ENCODE measurements at regions not wholly inside any gene's neighbourhood (a gene's known extent, or its start where the extent isn't known, plus 50 kb on each side); places are given as distances from the start of the nearest gene placed in this dataset.

DNA sequence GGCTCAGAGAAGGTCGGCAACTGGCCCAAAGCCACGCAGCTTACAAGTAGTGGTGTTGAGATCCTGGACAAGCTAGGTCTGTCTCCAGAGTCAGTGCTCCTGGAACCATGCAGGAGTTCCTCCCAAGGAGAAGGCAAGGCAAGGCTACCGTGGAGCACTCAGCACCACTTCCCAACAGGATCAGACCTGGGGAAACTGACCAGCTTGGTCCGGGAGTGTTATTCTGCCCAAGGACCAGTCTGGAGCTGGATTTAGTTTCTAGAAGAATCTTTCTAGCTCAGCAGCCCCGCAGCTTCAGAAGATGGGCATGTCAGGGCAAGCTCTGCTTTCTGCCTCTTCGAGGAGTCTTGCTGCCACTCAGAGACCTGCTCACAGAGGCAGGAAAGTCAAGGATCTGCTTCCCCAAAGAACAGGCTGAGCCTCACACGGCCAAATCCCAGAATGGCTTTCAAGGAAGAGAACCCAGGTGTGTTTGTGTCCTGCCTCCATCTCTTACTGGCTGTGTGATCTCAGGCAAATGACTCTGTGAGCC lies 302.8 kb downstream of the MATN1 start:
- TF ChIP-seq, protein P1, sequence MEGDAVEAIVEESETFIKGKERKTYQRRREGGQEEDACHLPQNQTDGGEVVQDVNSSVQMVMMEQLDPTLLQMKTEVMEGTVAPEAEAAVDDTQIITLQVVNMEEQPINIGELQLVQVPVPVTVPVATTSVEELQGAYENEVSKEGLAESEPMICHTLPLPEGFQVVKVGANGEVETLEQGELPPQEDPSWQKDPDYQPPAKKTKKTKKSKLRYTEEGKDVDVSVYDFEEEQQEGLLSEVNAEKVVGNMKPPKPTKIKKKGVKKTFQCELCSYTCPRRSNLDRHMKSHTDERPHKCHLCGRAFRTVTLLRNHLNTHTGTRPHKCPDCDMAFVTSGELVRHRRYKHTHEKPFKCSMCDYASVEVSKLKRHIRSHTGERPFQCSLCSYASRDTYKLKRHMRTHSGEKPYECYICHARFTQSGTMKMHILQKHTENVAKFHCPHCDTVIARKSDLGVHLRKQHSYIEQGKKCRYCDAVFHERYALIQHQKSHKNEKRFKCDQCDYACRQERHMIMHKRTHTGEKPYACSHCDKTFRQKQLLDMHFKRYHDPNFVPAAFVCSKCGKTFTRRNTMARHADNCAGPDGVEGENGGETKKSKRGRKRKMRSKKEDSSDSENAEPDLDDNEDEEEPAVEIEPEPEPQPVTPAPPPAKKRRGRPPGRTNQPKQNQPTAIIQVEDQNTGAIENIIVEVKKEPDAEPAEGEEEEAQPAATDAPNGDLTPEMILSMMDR (IDR thresholded peaks at IDR 0.05; ENCODE audit: low read depth, low read length, missing control alignments) = no peak
- in situ Hi-C loops (cut with HindIII; ENCODE audit: low sequenced_read_pairs) = no loop called here
- no peak overlapping the region for H3K4me3 ChIP-seq (ENCODE audit: low read depth, low read length)
- DNase-seq (ENCODE audit: low read depth) = no peak

DNA sequence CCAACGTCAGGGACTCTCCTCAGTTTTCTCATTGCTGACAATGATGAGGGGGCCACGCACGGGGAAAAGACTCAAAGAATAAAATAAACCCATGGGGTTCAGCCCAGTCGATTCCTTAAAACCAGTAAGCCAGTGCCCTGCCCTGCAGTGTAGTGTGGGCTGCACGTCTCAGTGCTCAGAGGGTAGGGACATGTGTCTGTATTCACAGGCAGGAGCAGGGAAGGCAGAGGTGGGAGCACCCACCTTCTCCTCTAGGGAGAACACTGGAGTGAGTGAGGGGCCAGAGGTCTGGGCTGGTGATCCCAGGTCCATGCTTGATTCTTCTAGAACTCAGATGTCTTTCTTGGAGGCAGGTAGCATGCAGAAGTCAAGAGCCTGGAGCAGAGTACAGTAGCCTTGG lies 303.6 kb downstream of the MATN1 start:
- TF ChIP-seq, protein P1 (IDR thresholded peaks at IDR 0.05; ENCODE audit: low read depth, low read length, missing control alignments) = no peak
- in situ Hi-C loops (cut with HindIII; ENCODE audit: low sequenced_read_pairs) = no loop called here

DNA sequence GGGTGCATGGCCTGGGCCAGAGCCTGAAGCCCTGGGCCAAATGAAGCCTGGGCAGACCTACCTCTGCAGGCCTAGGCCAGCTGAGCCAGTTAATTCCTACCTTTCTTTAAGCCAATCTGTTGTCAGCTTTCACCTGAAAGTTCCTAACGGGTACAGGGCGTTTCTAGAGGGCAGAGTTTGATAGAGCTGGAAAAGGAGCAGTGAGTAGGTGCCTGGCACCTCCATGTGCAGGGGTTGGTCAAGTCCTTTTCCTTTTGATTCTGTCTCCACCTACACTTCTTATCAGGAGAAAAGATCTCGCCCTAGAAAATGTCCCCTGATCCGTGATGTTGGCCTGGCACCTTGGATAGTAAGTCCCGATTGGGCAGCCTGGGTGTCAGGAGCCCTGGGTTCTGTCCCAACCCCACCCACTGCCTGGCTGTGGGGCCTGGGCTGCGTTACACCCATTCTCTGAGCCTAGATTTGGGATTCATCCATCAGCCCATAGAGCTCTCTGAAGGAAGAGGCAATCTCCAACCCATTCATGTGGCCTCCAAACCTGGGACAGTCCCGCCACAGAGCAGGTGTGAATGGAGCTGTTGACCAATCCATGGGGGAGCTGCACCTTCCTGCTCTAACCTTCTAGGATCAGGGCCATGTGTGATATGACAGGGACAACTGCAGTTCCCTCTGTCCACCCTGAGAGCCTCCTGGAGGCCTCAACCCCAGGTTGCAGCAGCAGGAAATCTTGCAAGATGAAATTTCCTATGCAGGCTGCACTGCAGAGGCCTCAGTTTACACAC lies 304.3 kb downstream of the MATN1 start:
- no peak overlapping the region for H3K4me3 ChIP-seq (ENCODE audit: low read depth, low read length)
- TF ChIP-seq, protein P1 (IDR thresholded peaks at IDR 0.05; ENCODE audit: low read depth, low read length, missing control alignments) = no peak
- in situ Hi-C loops (cut with HindIII; ENCODE audit: low sequenced_read_pairs) = no loop called here
- no peak for DNase-seq (ENCODE audit: low read depth)

More for the DNA sequence above, 303.6 kb downstream of the MATN1 start:
- H3K4me3 ChIP-seq (ENCODE audit: low read depth, low read length) = no peak overlapping the region
- DNase-seq (ENCODE audit: low read depth) = no peak

DNA sequence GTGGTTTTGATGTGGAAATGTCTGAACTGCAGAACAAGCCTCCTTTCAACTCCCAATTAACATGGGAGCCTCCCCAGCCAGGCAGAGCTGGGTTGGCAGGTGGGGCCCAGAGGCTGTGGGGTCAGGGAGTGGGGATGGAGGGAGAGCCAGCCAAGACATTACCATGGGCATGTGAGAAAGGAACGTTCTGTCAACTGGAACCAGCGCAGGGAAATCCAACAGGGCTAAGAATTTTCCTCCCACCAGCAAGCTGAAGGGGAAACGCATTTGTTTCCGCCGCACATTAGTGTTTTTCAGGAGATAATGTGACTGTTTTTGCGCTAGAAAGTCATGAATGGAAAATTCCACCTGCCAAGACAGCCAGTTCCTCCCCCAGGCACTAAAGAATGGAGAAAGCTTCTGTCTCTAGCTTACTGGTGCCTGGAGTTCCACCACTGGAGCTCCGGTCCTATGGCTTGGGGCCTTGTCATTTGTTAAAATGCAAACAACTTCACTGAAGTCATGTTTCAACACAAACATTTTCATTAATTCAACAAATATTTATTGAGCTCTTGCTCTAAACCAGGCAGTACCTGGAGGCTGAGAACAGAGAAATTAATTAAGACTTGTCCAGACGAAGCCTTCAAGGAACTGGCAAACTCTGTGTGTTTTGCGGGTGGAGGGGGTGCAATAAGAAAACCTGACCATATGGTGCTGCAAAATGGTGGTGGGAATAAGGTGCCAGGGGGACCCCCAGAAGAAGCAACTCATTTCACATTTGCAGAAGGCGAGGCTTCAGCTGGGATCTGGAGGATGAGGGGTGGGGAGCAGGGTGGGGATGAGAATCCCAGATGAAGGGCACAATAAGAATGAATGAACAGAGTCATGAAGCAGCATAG lies 305.1 kb downstream of the MATN1 start:
- in situ Hi-C loops (cut with HindIII; ENCODE audit: low sequenced_read_pairs) = no loop called here
- no peak overlapping the region for H3K4me3 ChIP-seq (ENCODE audit: low read depth, low read length)
- DNase-seq (ENCODE audit: low read depth) = no peak
- TF ChIP-seq, protein P1 (IDR thresholded peaks at IDR 0.05; ENCODE audit: low read depth, low read length, missing control alignments) = no peak

DNA sequence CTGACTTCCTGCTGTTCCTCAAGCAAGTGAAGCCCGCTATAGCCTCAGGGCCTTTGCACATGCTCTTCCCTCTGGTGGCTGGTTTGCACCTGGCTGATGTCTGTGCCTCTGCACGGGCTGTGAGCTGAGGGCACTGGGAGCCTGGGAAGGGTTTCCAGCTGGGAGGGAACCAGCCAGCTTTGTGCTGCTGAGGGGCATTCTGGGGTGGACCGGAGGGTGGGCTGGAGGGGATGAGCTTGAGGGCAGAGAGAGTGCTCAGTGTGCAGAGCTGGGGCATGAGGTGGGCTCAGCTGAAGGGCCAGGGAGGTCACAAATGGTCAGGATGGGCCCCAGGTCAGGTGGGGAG lies 305.7 kb downstream of the MATN1 start:
- no peak for DNase-seq (ENCODE audit: low read depth)
- in situ Hi-C loops (cut with HindIII; ENCODE audit: low sequenced_read_pairs) = no loop called here

More for the DNA sequence above, 305.7 kb downstream of the MATN1 start:
- H3K4me3 ChIP-seq (ENCODE audit: low read depth, low read length) = no peak overlapping the region
- TF ChIP-seq, protein P1 (IDR thresholded peaks at IDR 0.05; ENCODE audit: low read depth, low read length, missing control alignments) = no peak
